ENCODE measurements at regions not wholly inside any gene's neighbourhood (a gene's known extent, or its start where the extent isn't known, plus 50 kb on each side); places are given as distances from the start of the nearest gene placed in this dataset.
"Not testable (repeated sequence)": the region's sequence is repeated elsewhere in the genome, so short reads cannot be mapped to it uniquely, and the experiment has no call there.

- intact Hi-C loops (cut with DNase I), result no loop called here
- Histone ChIP-seq H3K9me3 (no peaks in the 10 kb centered on the region), H3K36me3 (no peaks in the 10 kb centered on the region), H3K4me3 (no peak overlapping the region), H3K27me3 (no peaks in the 10 kb centered on the region), H3K27ac (no peak overlapping the region), H3K4me1 (peaks cover 0 to 31% (median 0%) of the 10 kb centered on the region in 4 donors)
- WGBS, 2 donors, result 94 to 97% methylated on average over 2 of the region's 2 CpGs
- TF ChIP-seq CTCF (IDR thresholded peaks at IDR 0.05) (no peak), POLR2AphosphoS5 (IDR thresholded peaks at IDR 0.05) (no peak), POLR2A (IDR thresholded peaks at IDR 0.05) (no peak), EP300 (IDR thresholded peaks at IDR 0.05) (no peak)
- no peak for DNase-seq
Measured at GRCh38 chr5:17022296-17022695, 86.2 kb upstream of the MYO10 start.

GRCh38 chr5:17024686-17025180, 88.6 kb upstream of the MYO10 start:
- Histone ChIP-seq H3K27me3 (no peaks in the 10 kb centered on the region), H3K36me3 (no peaks in the 10 kb centered on the region), H3K27ac (peak overlapping the region in 1 of 4 donors; percentile 70), H3K4me3 (no peak overlapping the region), H3K4me1 (peaks cover 0 to 31% (median 0%) of the 10 kb centered on the region in 4 donors), H3K9me3 (no peaks in the 10 kb centered on the region)
- DNase-seq, result no peak
- intact Hi-C loops (cut with DNase I), result no loop called here
- TF ChIP-seq POLR2AphosphoS5 (IDR thresholded peaks at IDR 0.05), result no peak
- TF ChIP-seq CTCF (IDR thresholded peaks at IDR 0.05), result no peak
- TF ChIP-seq EP300 (IDR thresholded peaks at IDR 0.05), result no peak
- no peak for TF ChIP-seq POLR2A (IDR thresholded peaks at IDR 0.05)
- 77 to 86% methylated on average over 6 of the region's 6 CpGs for whole genome bisulfite sequencing, 2 donors

- DNase-seq; H3K36me3 ChIP-seq; H3K4me3 ChIP-seq; H3K27me3 ChIP-seq; intact Hi-C loops (cut with DNase I); H3K9me3 ChIP-seq; H3K4me1 ChIP-seq; H3K27ac ChIP-seq: not testable (repeated sequence)
- WGBS, 2 donors, result 96% methylated on average over 24 of the region's 24 CpGs
Measured at GRCh38 chr5:17031659-17032277, 95.7 kb upstream of the MYO10 start.

GRCh38 chr5:17032314-17032985, 96.4 kb upstream of the MYO10 start:
- DNase-seq; H3K27me3 ChIP-seq; H3K36me3 ChIP-seq; H3K4me1 ChIP-seq; H3K27ac ChIP-seq; H3K4me3 ChIP-seq; H3K9me3 ChIP-seq; intact Hi-C loops (cut with DNase I): not testable (repeated sequence)
- 94% methylated on average over 43 of the region's 43 CpGs for WGBS, 2 donors

GRCh38 chr5:17034992-17035391, 98.9 kb upstream of the MYO10 start:
- H3K4me1 ChIP-seq; H3K36me3 ChIP-seq; DNase-seq; H3K27me3 ChIP-seq; H3K27ac ChIP-seq; intact Hi-C loops (cut with DNase I); H3K4me3 ChIP-seq; H3K9me3 ChIP-seq: not testable (repeated sequence)
- 86 to 94% methylated on average over 2 of the region's 2 CpGs for WGBS, 2 donors

GRCh38 chr5:17037751-17038150, 101.7 kb upstream of the MYO10 start:
- Histone ChIP-seq H3K9me3 (no peaks in the 10 kb centered on the region), H3K4me1 (no peaks in the 10 kb centered on the region), H3K4me3 (no peak overlapping the region), H3K27ac (no peak overlapping the region), H3K27me3 (no peaks in the 10 kb centered on the region), H3K36me3 (no peaks in the 10 kb centered on the region)
- DNase-seq, result no peak
- 74 to 82% methylated on average over 3 of the region's 3 CpGs for WGBS, 2 donors
- no peak for TF ChIP-seq EP300 (IDR thresholded peaks at IDR 0.05)
- intact Hi-C loops (cut with DNase I), result no loop called here

GRCh38 chr5:17039170-17039569, 103.1 kb upstream of the MYO10 start:
- TF ChIP-seq EP300 (IDR thresholded peaks at IDR 0.05) (no peak), CTCF (IDR thresholded peaks at IDR 0.05) (no peak), POLR2A (IDR thresholded peaks at IDR 0.05) (no peak), POLR2AphosphoS5 (IDR thresholded peaks at IDR 0.05) (no peak)
- no peak for DNase-seq
- 97 to 98% methylated on average over 2 of the region's 2 CpGs for WGBS, 2 donors
- Histone ChIP-seq H3K4me1 (no peaks in the 10 kb centered on the region), H3K27ac (no peak overlapping the region), H3K9me3 (no peaks in the 10 kb centered on the region), H3K27me3 (no peaks in the 10 kb centered on the region), H3K36me3 (no peaks in the 10 kb centered on the region), H3K4me3 (no peak overlapping the region)
- intact Hi-C loops (cut with DNase I), result no loop called here
